Endothelial cell of umbilical vein (primary cell): ENCODE measurements at regions not wholly inside any gene's neighbourhood (a gene's known extent, or its start where the extent isn't known, plus 50 kb on each side); places are given as distances from the start of the nearest gene placed in this dataset.

ENCODE experiments used
- MYC ChIP-seq: IDR thresholded peaks from one replicate; pipeline ENCODE4 v1.6.1; 2011; ENCODE audit warnings: mild to moderate bottlenecking, low read depth, low read length
- TF ChIP-seq, protein P1 (sequence below), 2 donors: IDR thresholded peaks; 1 replicate in 1 of 2; 2 replicates in 1 of 2; pipeline ENCODE4 v1.5.1; 2011; ENCODE audit warnings: low read length in 2 of 2, mild to moderate bottlenecking in 2 of 2, moderate library complexity in 2 of 2, control low read depth in 1 of 2, inconsistent platforms in 1 of 2, low read depth in 1 of 2; ENCODE audit not compliant: insufficient read depth in 1 of 2; ENCODE audit errors: extremely low read depth in 1 of 2

- no peak for TF ChIP-seq MYC
- TF ChIP-seq, protein P1, sequence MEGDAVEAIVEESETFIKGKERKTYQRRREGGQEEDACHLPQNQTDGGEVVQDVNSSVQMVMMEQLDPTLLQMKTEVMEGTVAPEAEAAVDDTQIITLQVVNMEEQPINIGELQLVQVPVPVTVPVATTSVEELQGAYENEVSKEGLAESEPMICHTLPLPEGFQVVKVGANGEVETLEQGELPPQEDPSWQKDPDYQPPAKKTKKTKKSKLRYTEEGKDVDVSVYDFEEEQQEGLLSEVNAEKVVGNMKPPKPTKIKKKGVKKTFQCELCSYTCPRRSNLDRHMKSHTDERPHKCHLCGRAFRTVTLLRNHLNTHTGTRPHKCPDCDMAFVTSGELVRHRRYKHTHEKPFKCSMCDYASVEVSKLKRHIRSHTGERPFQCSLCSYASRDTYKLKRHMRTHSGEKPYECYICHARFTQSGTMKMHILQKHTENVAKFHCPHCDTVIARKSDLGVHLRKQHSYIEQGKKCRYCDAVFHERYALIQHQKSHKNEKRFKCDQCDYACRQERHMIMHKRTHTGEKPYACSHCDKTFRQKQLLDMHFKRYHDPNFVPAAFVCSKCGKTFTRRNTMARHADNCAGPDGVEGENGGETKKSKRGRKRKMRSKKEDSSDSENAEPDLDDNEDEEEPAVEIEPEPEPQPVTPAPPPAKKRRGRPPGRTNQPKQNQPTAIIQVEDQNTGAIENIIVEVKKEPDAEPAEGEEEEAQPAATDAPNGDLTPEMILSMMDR (IDR thresholded peaks at IDR 0.05; ENCODE audit: extremely low read depth in 1 of 2, insufficient read depth in 1 of 2, low read depth in 1 of 2, low read length in 2 of 2): no peak
These were observed 934.6 kb upstream of the FAM98A start for GRCh38 chr2:34533585-34534183.
